IPS DF 6.9 (cell line): ENCODE measurements at regions not wholly inside any gene's neighbourhood (a gene's known extent, or its start where the extent isn't known, plus 50 kb on each side); places are given as distances from the start of the nearest gene placed in this dataset.
"Not testable (repeated sequence)": the region's sequence is repeated elsewhere in the genome, so short reads cannot be mapped to it uniquely, and the experiment has no call there.

Source experiments
- DNase-seq: peaks from one replicate; pipeline ENCODE4 v3.0.0-alpha.2; 2013; ENCODE audit warnings: low read depth, low spot score
- H3K27ac ChIP-seq: one replicate; pipeline ENCODE4 v1.5.1; 2013; ENCODE audit warnings: low read length, control low read depth
- H3K27me3 ChIP-seq: 2 replicates; pipeline ENCODE4 v1.6.1; 2013; ENCODE audit warnings: mild to moderate bottlenecking, low read length; ENCODE audit not compliant: control insufficient read depth, insufficient read depth
- H3K36me3 ChIP-seq: 2 replicates; pipeline ENCODE4 v1.6.1; 2013; ENCODE audit warnings: low read length; ENCODE audit not compliant: control insufficient read depth, insufficient read depth
- H3K4me1 ChIP-seq: 2 replicates; pipeline ENCODE4 v1.6.1; 2013; ENCODE audit warnings: low read length; ENCODE audit not compliant: control insufficient read depth, insufficient read depth
- H3K4me3 ChIP-seq: 2 replicates; pipeline ENCODE4 v1.5.1; 2013; ENCODE audit warnings: mild to moderate bottlenecking, low read length
- H3K9me3 ChIP-seq: 2 replicates; pipeline ENCODE4 v1.6.1; 2013; ENCODE audit warnings: low read length, inconsistent platforms; ENCODE audit not compliant: control insufficient read depth, insufficient read depth
- WGBS: extraction: QIAGEN DNeasy Blood & Tissue Kit; methylation state at CpG from one replicate; pipeline ENCODE4 v1.1.7; 2013; ENCODE audit warnings: mixed read lengths, missing lambda C conversion rate; ENCODE audit not compliant: insufficient read length, insufficient coverage; 5-methylcytosine and 5-hydroxymethylcytosine counted together

GRCh38 chrX:34521563-34521962 is 135.5 kb downstream of the TMEM47 start:
- Histone ChIP-seq H3K4me1 (no peaks in the 10 kb centered on the region), H3K27ac (no peak overlapping the region), H3K4me3 (no peak overlapping the region), H3K27me3 (no peaks in the 10 kb centered on the region), H3K36me3 (no peaks in the 10 kb centered on the region), H3K9me3 (no peaks in the 10 kb centered on the region)
- peak; percentile 7 for DNase-seq
- whole genome bisulfite sequencing: no CpG with 5 or more reads among the region's 2 CpGs

- Histone ChIP-seq H3K9me3 (no peaks in the 10 kb centered on the region), H3K27ac (no peak overlapping the region), H3K4me1 (no peaks in the 10 kb centered on the region), H3K36me3 (no peaks in the 10 kb centered on the region), H3K27me3 (no peaks in the 10 kb centered on the region), H3K4me3 (no peak overlapping the region)
- no peak for DNase-seq
- WGBS: no CpG with 5 or more reads among the region's 5 CpGs
Measured at GRCh38 chrX:34509394-34509793, 147.7 kb downstream of the TMEM47 start.

GRCh38 chrX:34503119-34503518 is 154.0 kb downstream of the TMEM47 start:
- Histone ChIP-seq H3K9me3 (no peaks in the 10 kb centered on the region), H3K36me3 (no peaks in the 10 kb centered on the region), H3K4me1 (no peaks in the 10 kb centered on the region), H3K4me3 (no peak overlapping the region), H3K27me3 (no peaks in the 10 kb centered on the region), H3K27ac (no peak overlapping the region)
- WGBS: no CpG with 5 or more reads among the region's 3 CpGs
- DNase-seq: no peak

- Histone ChIP-seq H3K4me1 (no peaks in the 10 kb centered on the region), H3K36me3 (no peaks in the 10 kb centered on the region), H3K9me3 (no peaks in the 10 kb centered on the region), H3K27me3 (no peaks in the 10 kb centered on the region), H3K4me3 (no peak overlapping the region), H3K27ac (no peak overlapping the region)
- WGBS: no CpG with 5 or more reads among the region's 4 CpGs
- DNase-seq: no peak
Measured at GRCh38 chrX:34493086-34493485, 164.0 kb downstream of the TMEM47 start.

- WGBS: no CpG with 5 or more reads among the region's 2 CpGs
- no peaks in the 10 kb centered on the region for H3K4me1 ChIP-seq
- no peak overlapping the region for H3K27ac ChIP-seq
- no peaks in the 10 kb centered on the region for H3K9me3 ChIP-seq
- H3K27me3 ChIP-seq: no peaks in the 10 kb centered on the region
- H3K4me3 ChIP-seq: no peak overlapping the region
- no peaks in the 10 kb centered on the region for H3K36me3 ChIP-seq
- no peak for DNase-seq
Measured at GRCh38 chrX:34491126-34491525, 166.0 kb downstream of the TMEM47 start.

- Histone ChIP-seq H3K4me3 (no peak overlapping the region), H3K27ac (no peak overlapping the region), H3K36me3 (no peaks in the 10 kb centered on the region), H3K9me3 (no peaks in the 10 kb centered on the region), H3K4me1 (no peaks in the 10 kb centered on the region), H3K27me3 (no peaks in the 10 kb centered on the region)
- no peak for DNase-seq
Measured at GRCh38 chrX:34487364-34487763, 169.7 kb downstream of the TMEM47 start.

GRCh38 chrX:34483980-34484379 is 173.1 kb downstream of the TMEM47 start:
- Histone ChIP-seq H3K4me3 (no peak overlapping the region), H3K9me3 (no peaks in the 10 kb centered on the region), H3K4me1 (no peaks in the 10 kb centered on the region), H3K27ac (no peak overlapping the region), H3K27me3 (no peaks in the 10 kb centered on the region), H3K36me3 (no peaks in the 10 kb centered on the region)
- WGBS: no CpG with 5 or more reads among the region's 6 CpGs
- DNase-seq: no peak

- no peaks in the 10 kb centered on the region for H3K36me3 ChIP-seq
- no peaks in the 10 kb centered on the region for H3K27me3 ChIP-seq
- H3K4me1 ChIP-seq: no peaks in the 10 kb centered on the region
- WGBS: no CpG with 5 or more reads among the region's 1 CpG
- no peak overlapping the region for H3K27ac ChIP-seq
- H3K4me3 ChIP-seq: no peak overlapping the region
- DNase-seq: no peak
- H3K9me3 ChIP-seq: no peaks in the 10 kb centered on the region
Measured at GRCh38 chrX:34470507-34470906, 186.6 kb downstream of the TMEM47 start.

- no peak for DNase-seq
- WGBS: no CpG with 5 or more reads among the region's 3 CpGs
- Histone ChIP-seq H3K27me3 (no peaks in the 10 kb centered on the region), H3K4me3 (no peak overlapping the region), H3K9me3 (no peaks in the 10 kb centered on the region), H3K4me1 (no peaks in the 10 kb centered on the region), H3K27ac (no peak overlapping the region), H3K36me3 (no peaks in the 10 kb centered on the region)
Measured at GRCh38 chrX:34467437-34467836, 189.6 kb downstream of the TMEM47 start.

- H3K36me3 ChIP-seq, H3K27ac ChIP-seq, H3K27me3 ChIP-seq, H3K9me3 ChIP-seq, H3K4me3 ChIP-seq, DNase-seq, H3K4me1 ChIP-seq: not testable (repeated sequence)
- WGBS: no CpG with 5 or more reads among the region's 1 CpG
Measured at GRCh38 chrX:34463220-34463619, 193.9 kb downstream of the TMEM47 start.

- H3K36me3 ChIP-seq, H3K27me3 ChIP-seq, H3K9me3 ChIP-seq, DNase-seq, H3K4me1 ChIP-seq, H3K4me3 ChIP-seq, H3K27ac ChIP-seq: not testable (repeated sequence)
- WGBS: no CpG with 5 or more reads among the region's 9 CpGs
Measured at GRCh38 chrX:34457850-34458249, 199.2 kb downstream of the TMEM47 start.
